GM21737 (cell line): ENCODE measurements at regions not wholly inside any gene's neighbourhood (a gene's known extent, or its start where the extent isn't known, plus 50 kb on each side); places are given as distances from the start of the nearest gene placed in this dataset.
"Not testable (repeated sequence)": the region's sequence is repeated elsewhere in the genome, so short reads cannot be mapped to it uniquely, and the experiment has no call there.

Experiments used
- ATAC-seq: cut with Tn5 transposase; IDR thresholded peaks from one replicate; pipeline ENCODE4 v1.9.1; 2021; ENCODE audit warnings: mild to moderate bottlenecking, moderate library complexity; ENCODE audit not compliant: unreplicated experiment

DNA sequence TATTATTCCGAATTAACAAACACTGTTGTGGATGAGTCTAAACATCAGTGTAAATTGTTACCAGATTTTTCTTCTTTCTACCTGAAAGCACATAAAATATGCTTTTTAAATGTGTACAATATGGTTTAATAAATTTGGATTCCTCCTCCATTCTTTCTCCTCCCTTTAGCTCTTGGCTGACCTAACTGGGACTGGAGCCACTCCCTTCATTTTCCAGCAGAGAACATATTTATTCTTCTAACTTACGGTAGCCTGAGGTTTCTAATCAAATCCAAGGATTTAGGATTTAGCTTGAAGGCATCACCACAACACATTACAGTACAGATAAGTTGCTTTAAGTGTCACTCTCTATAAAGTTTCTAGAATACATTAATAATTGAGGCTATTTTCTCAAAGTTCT is 88.2 kb upstream of the SEMA3C start:
- no peak for ATAC-seq

DNA sequence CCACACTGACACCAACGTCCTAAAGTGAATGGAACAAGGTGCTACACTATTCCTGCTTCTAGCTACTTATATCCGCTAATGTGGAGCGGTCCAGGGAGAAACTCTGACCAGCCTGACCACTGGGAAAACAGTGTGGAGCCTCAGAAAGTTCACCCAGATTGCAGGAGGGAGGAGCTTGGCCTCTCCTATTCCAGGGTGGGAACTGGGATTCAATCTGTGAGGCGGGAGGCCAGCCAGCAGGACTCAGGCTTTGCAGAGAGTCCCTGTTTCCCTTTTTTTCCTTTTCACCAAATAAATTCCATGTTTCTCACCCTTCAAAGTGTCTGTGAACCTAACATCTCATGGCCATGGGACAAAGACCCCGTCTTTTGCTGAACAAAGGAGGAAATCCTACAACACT is 86.4 kb upstream of the SEMA3C start:
- ATAC-seq = no peak

DNA sequence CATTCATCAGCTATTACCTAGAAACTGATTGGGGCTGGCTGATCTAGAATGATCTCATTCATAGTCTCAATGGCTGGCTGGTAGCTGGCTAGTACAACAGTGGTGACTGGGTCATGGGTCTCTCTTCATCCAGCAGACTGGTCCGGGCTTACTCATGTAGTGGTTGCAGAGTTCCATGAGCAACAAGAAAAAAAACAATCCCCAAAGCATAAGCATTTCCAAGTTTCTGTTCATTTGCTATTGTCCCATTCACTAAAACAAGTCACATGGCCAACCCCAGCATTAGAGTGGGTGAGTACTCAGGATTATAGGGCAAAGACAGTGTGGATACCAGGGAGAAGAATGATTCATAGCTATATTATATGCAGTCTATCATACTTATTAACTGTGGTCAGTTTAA is 85.2 kb upstream of the SEMA3C start:
- ATAC-seq = no peak

DNA sequence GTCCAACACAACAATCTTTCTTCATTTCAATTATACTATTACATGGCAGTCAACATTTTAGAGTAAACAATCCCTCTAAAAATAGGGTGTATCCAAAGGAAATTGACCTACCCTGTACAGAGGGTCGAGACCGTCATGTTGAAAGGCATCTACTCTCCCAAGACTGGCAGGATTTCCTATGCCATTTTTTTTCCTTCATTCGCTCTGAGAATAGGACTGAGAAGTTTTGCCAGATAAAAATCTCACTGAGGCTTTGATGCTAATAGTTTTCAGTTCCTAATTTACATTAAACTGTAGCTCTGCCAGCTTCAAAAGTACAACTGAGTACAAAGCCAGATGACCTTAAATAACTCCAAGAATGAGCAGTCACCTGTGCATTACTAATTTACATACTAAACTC is 84.5 kb upstream of the SEMA3C start:
- ATAC-seq = no peak

DNA sequence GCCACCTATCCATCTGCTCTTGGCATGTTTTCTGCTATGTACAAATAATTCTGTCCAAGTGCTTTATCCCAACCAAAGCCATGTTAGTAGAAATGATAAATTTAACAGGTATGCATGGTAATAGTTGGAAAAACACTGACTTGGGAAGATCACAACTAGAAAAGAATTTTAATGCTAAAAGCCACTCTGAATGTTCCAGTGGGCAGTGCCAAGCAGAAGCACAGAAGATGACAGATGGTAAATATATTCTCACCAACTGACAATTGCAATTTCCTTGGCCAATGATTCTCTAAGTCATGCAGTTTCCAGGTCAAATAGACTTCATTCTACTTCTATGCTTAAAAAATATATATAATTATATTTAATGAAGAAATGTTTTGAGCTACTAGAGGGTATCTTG is 83.6 kb upstream of the SEMA3C start:
- ATAC-seq = no peak

DNA sequence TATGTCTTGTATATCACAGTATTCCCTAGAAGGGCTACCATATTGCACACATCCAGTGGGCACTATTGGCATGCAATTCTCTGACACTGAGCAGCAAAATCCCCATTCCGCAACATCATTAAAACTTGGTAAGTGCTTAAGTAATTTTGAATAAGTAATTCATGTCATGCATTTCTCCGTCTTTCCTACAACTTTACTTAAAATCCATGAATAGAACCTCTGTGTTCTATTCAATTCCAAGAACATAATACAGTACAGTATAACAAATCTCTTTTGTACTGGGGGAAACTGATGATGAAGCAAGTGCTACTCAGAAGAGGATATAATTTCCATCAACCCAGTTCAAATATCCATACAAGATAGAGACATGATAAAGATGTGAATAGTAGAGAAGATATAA is 80.9 kb upstream of the SEMA3C start:
- ATAC-seq = no peak

DNA sequence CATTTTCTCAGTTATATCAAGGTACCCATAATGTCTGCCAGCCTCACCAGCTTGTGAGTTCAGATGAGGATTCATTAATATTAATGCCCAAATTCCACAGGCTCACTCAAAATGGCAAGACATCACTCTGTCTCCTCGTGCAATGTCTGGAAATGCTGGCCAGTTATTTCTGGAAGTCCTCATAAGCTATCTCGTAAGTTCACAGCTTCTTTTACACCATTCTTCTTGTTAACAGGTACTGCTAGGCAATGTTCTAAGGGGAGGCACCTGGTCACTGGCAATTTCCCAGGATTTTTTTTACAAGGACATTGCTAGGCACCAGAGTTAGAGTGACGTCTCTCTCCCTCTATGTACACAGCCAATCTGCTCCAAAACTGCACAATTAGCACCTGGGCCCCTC is 80.2 kb upstream of the SEMA3C start:
- ATAC-seq = no peak

DNA sequence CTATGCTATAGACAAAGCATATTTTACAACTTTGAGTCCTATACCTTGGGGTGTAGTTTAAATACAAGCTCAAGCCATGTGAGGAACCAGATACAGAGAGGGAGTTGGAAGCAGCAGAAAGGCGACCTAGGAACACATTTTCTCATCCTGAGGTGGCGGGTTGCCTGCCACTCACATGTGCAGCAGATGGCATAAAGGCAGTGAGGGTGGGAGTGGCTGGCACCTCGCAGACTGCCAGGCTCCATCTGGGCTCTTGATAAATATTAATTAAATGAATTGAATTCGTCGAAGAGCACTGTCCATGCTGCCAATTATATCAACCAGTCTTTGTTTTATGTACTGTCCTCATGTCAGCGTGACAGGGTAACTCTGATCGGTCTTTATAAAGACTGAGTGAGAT is 79.0 kb upstream of the SEMA3C start:
- ATAC-seq = no peak

DNA sequence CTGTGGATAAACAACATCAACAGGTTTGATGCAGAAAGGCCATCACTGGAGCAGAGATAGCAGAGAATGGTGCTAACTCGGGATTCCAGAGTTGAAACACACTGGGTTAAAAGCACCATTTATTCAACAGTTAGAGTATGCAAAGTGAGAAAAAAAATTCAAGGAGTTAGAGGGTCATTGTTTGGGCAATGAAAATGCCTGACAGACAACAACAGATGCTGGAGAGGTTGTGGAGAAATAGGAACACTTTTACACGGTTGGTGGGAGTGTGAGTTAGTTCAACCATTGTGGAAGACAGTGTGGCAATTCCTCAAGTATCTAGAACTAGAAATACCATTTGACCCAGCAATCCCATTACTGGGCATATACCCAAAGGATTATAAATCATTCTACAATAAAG is 77.4 kb upstream of the SEMA3C start:
- ATAC-seq = not testable (repeated sequence)

DNA sequence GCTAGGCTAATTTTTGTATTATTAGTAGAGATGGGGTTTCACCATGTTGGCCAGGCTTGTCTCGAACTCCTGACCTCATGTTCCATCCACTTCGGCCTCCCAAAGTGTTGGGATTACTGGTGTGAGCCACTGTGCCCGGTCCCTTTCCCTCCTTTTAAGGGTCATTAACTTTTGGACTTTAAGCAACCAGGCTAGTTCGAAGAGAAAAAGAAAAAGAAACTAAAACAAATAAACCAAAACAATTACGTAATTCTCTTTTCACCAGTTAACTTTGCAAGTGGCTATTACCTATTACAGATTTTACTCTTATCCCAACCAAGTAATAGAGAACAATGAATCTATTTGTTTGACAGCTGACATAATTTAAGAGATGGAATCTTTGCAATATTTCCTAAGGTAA is 72.8 kb upstream of the SEMA3C start:
- ATAC-seq = no peak

DNA sequence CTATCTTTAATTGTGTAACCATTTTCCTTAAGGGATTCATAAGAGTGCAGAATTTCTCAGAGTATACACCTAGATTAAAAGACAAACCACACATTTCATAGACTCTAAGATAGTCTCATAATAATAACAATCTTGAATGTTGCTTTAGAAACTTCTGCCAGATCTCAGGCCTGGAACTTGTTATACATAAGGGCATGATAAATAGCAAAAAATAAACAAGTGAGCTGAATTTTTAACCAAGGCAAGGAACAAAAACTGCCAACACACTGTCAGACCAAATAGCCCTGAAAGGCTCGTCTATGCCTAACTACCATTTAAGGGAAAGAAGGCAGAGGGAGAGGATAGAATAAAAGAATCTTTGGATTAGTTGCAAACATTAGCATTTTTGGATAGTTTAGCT is 65.8 kb upstream of the SEMA3C start:
- ATAC-seq = no peak

DNA sequence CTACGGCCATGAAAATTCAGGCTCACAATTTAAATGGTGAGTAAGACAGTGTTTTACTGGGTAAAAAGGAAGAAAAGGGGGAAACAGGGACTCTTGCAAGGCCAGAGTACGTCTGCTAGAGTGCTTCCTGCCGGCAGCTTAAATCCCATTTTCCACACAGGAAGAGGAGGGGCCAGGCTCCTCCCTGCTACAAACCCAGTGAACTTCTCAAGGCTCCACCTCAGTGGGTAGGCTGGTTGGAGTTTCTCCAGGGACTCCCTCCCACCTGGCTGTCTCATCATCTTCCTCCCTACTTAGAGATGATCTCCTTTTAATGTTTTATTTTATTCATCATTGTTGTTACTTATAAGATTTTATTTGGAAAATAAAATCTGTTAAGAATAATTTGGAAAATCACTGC is 62.6 kb upstream of the SEMA3C start:
- no peak for ATAC-seq

DNA sequence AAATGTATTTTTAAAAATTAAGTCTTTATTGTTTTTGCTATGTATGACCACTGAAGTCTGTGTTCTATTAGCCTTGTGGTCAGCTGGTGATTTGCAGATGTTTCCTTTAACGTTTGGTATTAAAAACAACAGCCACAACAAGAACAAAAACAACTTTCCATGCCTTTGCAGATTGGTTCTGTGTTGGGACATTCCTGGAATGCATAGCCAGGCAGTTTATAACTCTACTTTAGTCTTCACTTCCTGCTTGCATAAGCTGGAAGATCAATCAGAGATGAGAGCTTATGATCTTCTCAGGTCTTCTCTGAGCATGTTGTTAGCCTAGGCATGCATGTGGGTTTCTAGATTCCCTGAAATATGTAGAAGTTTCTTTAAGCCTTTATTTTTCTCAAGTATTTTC is 58.9 kb upstream of the SEMA3C start:
- no peak for ATAC-seq

DNA sequence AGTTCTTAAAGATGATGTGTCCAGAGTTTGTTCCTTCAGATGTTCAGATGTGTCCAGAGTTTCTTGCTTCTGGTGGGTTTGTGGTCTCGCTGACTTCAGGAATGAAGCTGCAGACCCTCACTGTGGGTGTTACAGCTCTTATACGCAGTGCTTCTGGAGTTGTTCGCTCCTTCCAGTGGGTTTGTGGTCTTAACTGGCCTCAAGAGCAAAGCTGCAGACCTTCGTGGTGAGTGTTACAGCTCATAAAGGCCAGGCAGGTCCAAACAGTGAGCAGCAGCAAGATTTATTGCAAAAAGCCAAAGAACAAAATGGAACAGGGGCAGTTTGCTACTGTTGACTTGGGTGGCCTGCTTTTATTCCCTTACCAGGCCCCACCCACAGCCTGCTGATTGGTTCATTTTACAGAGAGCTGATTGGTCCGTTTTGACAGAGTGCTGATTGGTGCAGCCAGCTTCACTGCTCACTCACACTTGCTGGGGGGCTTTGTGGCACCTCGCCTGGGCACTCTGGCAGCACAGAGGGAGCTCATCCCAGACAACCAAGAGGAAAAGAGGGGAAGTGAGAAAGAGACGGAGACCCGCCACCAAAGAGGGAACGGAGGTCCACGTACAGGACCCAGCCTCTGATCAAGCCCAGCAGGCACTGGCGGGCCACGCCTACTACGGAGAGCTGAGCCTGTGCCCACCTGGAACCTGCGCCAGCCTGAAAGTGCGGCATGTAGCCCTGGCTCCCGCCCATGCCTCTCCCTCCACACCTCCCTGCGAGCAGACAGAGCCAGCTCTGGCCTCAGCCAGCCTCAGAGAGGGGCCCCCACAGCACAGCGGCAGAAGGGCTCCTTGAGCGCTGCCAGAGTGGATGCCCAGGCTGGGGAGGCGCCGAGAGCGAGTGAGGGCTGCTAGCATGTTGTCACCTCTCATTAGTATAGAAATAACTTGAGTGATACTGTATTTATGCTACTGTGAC is 55.8 kb upstream of the SEMA3C start:
- no peak for ATAC-seq

DNA sequence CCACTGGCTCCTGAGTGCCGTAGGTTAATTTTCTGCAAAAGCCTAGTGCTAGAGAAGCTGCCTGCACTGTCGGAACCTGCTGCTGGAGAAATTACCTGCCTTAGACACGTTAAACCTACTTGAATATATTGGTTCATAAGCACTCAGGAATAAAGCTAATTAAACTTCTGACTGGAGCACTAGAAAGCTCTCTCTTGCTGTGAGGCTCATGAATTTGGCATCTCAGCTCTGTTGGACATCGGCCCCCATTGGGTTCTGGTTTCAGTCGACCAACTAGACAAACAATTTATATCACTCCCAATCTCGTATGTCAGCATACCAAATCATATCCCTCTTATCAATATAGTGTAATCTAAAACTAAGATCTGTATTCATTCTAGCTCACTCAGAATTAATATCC is 52.4 kb upstream of the SEMA3C start:
- ATAC-seq = no peak
